ENCODE measurements at regions not wholly inside any gene's neighbourhood (a gene's known extent, or its start where the extent isn't known, plus 50 kb on each side); places are given as distances from the start of the nearest gene placed in this dataset.

DNA sequence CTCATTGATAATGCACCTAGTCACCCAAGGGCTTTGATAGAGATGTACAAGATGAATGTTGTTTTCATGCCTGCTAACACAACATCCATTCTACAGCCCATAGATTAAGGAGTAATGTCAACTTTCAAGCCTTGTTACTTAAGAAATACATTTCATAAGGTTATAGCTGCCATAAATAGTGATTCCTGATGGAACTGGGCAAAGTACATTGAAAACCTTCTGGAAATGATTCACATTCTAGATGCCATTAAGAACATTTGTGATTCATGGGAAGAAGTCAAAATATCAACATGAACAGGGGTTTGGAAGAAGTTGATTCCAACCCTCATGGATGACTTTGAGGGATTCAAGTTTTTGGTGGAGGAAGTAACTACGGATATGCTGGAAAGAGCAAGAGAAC is 135.2 kb downstream of the TLE3 start:
- Histone ChIP-seq H3K4me1 (no peaks in the 10 kb centered on the region), H3K36me3 (ENCODE audit: control insufficient read depth, insufficient read depth, low read length) (no peaks in the 10 kb centered on the region), H3K4me2 (ENCODE audit: low read length) (no peak overlapping the region), H3K27ac (no peak overlapping the region), H3K9me3 (ENCODE audit: control insufficient read depth, low read length) (no peaks in the 10 kb centered on the region), H3K9ac (no peak overlapping the region), H3K4me3 (ENCODE audit: low read depth, low read length) (no peak overlapping the region), H2AFZ (no peak overlapping the region), H3K27me3 (ENCODE audit: control insufficient read depth, insufficient read depth, low read length) (no peaks in the 10 kb centered on the region), H3K79me2 (no peaks in the 10 kb centered on the region)
- no peak for TF ChIP-seq CTCF (IDR thresholded peaks at IDR 0.05)

DNA sequence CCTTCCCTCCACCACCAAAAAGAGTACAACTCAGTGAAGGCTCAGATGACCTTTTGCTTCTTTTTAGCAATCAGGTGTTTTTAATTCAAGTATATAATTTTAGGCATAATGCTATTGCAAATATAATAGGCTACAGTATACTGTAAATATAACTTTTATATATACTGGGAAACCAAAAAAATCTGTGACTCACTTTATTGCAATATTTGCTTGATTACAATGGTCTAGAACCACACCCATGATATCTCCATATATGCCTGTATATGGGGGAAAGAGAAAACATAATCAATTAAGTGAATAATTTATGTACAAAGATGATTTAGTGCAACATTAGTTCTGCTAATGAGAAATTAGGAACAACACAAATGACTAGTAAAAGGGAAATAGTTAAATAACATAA is 134.3 kb downstream of the TLE3 start:
- Histone ChIP-seq H3K9ac (no peak overlapping the region), H3K4me2 (ENCODE audit: low read length) (no peak overlapping the region), H3K4me1 (no peaks in the 10 kb centered on the region), H3K4me3 (ENCODE audit: low read depth, low read length) (no peak overlapping the region), H3K36me3 (ENCODE audit: control insufficient read depth, insufficient read depth, low read length) (no peaks in the 10 kb centered on the region), H3K27ac (no peak overlapping the region), H3K79me2 (no peaks in the 10 kb centered on the region), H3K27me3 (ENCODE audit: control insufficient read depth, insufficient read depth, low read length) (no peaks in the 10 kb centered on the region), H2AFZ (no peak overlapping the region), H3K9me3 (ENCODE audit: control insufficient read depth, low read length) (no peaks in the 10 kb centered on the region)
- TF ChIP-seq CTCF (IDR thresholded peaks at IDR 0.05): no peak

DNA sequence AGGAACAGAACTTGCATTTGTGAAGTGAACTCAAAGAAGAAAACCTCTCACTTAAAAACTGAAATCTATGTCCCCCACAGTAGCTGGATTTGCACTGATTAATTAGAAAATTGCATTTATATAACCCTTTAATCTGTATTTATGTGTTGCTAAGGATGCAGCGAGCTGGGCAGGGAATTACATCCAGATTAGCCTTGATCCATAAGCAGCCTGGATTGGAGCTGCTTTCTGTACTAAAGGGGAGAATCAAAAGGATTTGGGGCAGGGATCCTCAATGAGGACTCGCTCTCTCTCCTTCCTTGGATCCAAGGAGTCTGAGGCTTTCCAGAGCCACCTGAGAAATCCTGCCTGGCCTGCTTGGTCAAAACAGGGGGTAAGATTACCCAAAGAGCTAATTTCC is 125.9 kb downstream of the TLE3 start:
- H3K36me3 ChIP-seq (ENCODE audit: control insufficient read depth, insufficient read depth, low read length): no peaks in the 10 kb centered on the region
- no peaks in the 10 kb centered on the region for H3K79me2 ChIP-seq
- no peak overlapping the region for H2AFZ ChIP-seq
- H3K4me1 ChIP-seq: no peaks in the 10 kb centered on the region
- H3K4me2 ChIP-seq (ENCODE audit: low read length): no peak overlapping the region
- TF ChIP-seq CTCF (IDR thresholded peaks at IDR 0.05): no peak
- H3K9me3 ChIP-seq (ENCODE audit: control insufficient read depth, low read length): no peaks in the 10 kb centered on the region
- no peaks in the 10 kb centered on the region for H3K27me3 ChIP-seq (ENCODE audit: control insufficient read depth, insufficient read depth, low read length)
- H3K27ac ChIP-seq: no peak overlapping the region
- H3K9ac ChIP-seq: no peak overlapping the region
- no peak overlapping the region for H3K4me3 ChIP-seq (ENCODE audit: low read depth, low read length)

- Histone ChIP-seq H3K4me2 (ENCODE audit: low read length) (no peak overlapping the region), H3K4me3 (ENCODE audit: low read depth, low read length) (no peak overlapping the region), H3K27me3 (ENCODE audit: control insufficient read depth, insufficient read depth, low read length) (no peaks in the 10 kb centered on the region), H3K9me3 (ENCODE audit: control insufficient read depth, low read length) (no peaks in the 10 kb centered on the region), H3K27ac (no peak overlapping the region), H3K4me1 (no peaks in the 10 kb centered on the region), H2AFZ (no peak overlapping the region), H3K9ac (no peak overlapping the region), H3K79me2 (no peaks in the 10 kb centered on the region), H3K36me3 (ENCODE audit: control insufficient read depth, insufficient read depth, low read length) (no peaks in the 10 kb centered on the region)
- TF ChIP-seq CTCF (IDR thresholded peaks at IDR 0.05): no peak
These were observed 125.3 kb downstream of the TLE3 start for GRCh38 chr15:69972436-69972835.

DNA sequence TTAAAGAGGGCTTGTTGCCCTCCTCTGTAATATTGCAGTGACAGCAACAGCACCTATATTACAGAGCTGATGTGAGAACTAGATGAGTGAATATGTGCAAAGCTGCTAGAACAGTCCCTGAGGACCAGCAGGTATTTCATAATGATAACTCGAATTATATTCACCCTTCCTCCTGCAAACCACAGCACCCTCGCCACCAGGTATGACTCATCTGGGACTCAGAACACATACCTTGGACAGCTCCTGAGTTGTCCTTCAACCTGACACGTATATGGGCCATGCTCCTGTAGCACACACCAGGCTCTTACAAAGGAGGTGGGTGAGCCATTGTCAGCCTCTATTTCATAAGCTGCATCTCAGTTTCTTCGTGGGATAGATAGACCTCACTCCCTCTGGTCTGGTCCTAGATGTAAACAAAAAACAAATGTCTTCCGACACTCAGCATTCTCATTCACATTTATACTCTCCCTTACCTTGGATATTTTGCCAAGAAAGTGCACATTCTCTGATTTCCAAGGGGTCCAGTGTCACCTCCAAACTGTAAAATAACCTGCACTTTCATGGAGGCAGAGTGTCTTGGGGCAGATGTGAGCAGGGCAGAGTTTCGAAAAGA is 124.5 kb downstream of the TLE3 start:
- Histone ChIP-seq H3K4me2 (ENCODE audit: low read length) (no peak overlapping the region), H3K79me2 (no peaks in the 10 kb centered on the region), H3K4me3 (ENCODE audit: low read depth, low read length) (no peak overlapping the region), H3K27me3 (ENCODE audit: control insufficient read depth, insufficient read depth, low read length) (no peaks in the 10 kb centered on the region), H3K9ac (no peak overlapping the region), H3K36me3 (ENCODE audit: control insufficient read depth, insufficient read depth, low read length) (no peaks in the 10 kb centered on the region), H3K27ac (no peak overlapping the region), H3K4me1 (no peaks in the 10 kb centered on the region), H3K9me3 (ENCODE audit: control insufficient read depth, low read length) (no peaks in the 10 kb centered on the region), H2AFZ (no peak overlapping the region)
- TF ChIP-seq CTCF (IDR thresholded peaks at IDR 0.05): no peak
